NB4 (cell line): ENCODE measurements at regions not wholly inside any gene's neighbourhood (a gene's known extent, or its start where the extent isn't known, plus 50 kb on each side); places are given as distances from the start of the nearest gene placed in this dataset.
A peak's percentile ranks its signal among the peaks of the same experiment; 100 is the strongest.

ENCODE experiments used
- DNase-seq: peaks from one replicate; pipeline ENCODE4 v3.0.0; 2010; ENCODE audit warnings: low read depth
- H3K4me3 ChIP-seq: one replicate; pipeline ENCODE4 v1.5.1; 2011; ENCODE audit warnings: mild to moderate bottlenecking, low read depth, low read length, moderate library complexity
- MYC ChIP-seq: IDR thresholded peaks from 2 replicates; pipeline ENCODE4 v1.6.1; 2011; ENCODE audit warnings: low read depth, low read length
- POLR2A ChIP-seq: IDR thresholded peaks from 2 replicates; pipeline ENCODE4 v1.6.1; 2011; ENCODE audit warnings: mild to moderate bottlenecking; ENCODE audit not compliant: insufficient read length; ENCODE audit errors: extremely low read depth
- TF ChIP-seq, protein P1 (sequence below): IDR thresholded peaks from one replicate; pipeline ENCODE4 v1.5.1; 2012; ENCODE audit warnings: low read depth, low read length
- TF ChIP-seq, protein P2 (sequence below): IDR thresholded peaks from 2 replicates; pipeline ENCODE4 v1.6.1; 2011; ENCODE audit warnings: low read depth, low read length

DNA sequence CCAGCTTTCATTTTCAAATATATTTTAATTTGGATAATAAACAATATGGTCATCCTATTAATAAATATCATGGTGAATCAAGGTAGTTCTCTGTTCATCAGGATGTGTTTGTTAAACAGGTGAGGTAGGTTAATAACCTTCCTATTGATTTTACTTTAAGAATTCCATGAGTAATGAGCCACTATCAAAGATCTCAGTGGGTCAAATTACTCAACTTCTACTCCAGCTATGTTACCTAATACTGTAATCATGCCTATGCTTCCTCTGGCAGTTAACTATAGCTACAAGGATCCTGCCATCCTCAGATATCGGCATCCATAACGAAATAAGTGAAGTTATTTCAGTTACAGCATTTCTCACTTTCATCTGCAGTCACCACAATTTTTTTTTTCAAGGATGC, 289.6 kb upstream of the SLC8A1 start:
- TF ChIP-seq, protein P1, sequence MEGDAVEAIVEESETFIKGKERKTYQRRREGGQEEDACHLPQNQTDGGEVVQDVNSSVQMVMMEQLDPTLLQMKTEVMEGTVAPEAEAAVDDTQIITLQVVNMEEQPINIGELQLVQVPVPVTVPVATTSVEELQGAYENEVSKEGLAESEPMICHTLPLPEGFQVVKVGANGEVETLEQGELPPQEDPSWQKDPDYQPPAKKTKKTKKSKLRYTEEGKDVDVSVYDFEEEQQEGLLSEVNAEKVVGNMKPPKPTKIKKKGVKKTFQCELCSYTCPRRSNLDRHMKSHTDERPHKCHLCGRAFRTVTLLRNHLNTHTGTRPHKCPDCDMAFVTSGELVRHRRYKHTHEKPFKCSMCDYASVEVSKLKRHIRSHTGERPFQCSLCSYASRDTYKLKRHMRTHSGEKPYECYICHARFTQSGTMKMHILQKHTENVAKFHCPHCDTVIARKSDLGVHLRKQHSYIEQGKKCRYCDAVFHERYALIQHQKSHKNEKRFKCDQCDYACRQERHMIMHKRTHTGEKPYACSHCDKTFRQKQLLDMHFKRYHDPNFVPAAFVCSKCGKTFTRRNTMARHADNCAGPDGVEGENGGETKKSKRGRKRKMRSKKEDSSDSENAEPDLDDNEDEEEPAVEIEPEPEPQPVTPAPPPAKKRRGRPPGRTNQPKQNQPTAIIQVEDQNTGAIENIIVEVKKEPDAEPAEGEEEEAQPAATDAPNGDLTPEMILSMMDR, result no peak
- TF ChIP-seq MYC (no peak), POLR2A (no peak)
- TF ChIP-seq, protein P2, sequence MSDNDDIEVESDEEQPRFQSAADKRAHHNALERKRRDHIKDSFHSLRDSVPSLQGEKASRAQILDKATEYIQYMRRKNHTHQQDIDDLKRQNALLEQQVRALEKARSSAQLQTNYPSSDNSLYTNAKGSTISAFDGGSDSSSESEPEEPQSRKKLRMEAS, result no peak
- no peak overlapping the region for H3K4me3 ChIP-seq
- DNase-seq, result no peak

DNA sequence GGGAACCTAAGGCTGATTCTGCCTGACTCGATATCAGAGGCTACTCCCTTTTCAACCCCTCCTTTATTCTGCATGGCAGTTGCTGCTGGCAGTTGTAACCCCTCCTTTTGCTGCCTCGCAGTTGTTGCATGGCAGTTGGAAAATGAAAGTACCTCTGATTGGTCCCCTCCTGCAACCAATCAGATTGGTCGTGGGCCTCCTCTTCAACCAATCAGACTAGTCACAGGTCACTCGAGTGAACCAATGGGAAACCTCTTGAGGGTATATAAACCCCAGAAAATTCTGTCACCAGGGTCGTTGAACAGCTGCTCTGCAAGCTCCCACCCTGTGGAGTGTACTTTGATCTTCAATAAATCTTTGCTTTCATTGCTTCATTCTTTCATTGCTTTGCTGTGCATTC, 294.3 kb upstream of the SLC8A1 start:
- no peak overlapping the region for H3K4me3 ChIP-seq
- TF ChIP-seq MYC (no peak), POLR2A (no peak)
- TF ChIP-seq, protein P2, result no peak
- TF ChIP-seq, protein P1, result no peak

DNA sequence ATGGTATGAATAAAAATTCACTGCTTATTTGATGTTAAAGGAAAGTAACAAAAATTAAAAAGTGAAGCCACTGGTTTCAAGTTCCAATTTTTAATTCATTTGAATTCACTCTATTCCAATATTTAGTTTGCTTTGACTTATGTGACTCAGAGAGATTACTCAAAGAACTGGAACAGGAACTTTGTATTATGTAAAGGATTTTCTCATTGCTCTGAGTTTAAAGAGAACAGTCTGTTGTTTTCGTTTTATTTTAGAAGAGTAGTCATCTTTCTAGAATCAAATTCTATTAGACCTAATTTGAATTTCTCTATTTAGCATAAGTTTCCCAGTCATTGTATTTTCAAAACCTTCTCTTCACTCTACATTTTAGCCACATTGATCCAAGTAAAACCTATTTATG, 300.1 kb upstream of the SLC8A1 start:
- DNase-seq, result no peak
- H3K4me3 ChIP-seq, result no peak overlapping the region
- TF ChIP-seq, protein P1, result no peak
- TF ChIP-seq POLR2A, result no peak
- TF ChIP-seq, protein P2, result no peak
- no peak for TF ChIP-seq MYC

More for the DNA sequence above, 294.3 kb upstream of the SLC8A1 start:
- peak; percentile 17 for DNase-seq

DNA sequence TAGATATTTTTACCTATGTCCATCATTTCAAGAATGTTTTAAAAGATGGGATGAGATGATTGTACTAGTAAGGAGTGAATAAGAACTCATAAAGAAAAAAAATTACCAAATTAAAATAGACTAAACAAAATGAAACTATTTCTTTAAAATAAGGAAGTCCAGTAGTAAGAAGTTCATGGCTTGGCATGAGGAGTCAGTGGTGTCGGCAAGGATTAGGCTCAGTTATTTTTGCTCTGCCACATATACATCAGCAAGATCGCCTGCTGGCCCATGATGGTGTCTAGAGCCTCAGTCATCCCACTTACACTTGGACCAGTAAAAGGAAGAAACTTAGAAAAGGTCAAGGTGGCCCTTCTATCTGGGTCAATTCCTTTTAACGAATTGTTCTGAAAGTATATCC, 300.9 kb upstream of the SLC8A1 start:
- TF ChIP-seq MYC, result no peak
- no peak for DNase-seq
- H3K4me3 ChIP-seq, result no peak overlapping the region

DNA sequence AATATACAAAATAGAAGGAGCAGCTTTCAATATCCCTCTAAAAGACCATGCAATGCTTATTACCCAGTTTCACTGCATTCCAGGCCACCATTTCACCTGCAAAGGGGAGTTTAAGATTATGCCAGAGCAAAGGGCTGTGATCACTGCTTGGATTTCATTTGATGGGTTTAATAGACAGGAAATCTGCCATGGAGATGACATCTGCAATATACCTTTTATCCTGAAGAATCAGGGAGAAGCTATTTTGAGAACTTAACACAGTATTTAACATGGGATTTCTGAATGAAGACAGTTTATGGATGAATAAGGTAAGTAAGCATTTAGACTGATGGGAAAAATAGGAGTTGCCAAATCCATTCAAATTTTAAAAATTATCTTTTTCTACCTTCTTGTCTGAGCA, 303.0 kb upstream of the SLC8A1 start:
- H3K4me3 ChIP-seq, result no peak overlapping the region
- TF ChIP-seq, protein P1, result no peak
- no peak for DNase-seq

DNA sequence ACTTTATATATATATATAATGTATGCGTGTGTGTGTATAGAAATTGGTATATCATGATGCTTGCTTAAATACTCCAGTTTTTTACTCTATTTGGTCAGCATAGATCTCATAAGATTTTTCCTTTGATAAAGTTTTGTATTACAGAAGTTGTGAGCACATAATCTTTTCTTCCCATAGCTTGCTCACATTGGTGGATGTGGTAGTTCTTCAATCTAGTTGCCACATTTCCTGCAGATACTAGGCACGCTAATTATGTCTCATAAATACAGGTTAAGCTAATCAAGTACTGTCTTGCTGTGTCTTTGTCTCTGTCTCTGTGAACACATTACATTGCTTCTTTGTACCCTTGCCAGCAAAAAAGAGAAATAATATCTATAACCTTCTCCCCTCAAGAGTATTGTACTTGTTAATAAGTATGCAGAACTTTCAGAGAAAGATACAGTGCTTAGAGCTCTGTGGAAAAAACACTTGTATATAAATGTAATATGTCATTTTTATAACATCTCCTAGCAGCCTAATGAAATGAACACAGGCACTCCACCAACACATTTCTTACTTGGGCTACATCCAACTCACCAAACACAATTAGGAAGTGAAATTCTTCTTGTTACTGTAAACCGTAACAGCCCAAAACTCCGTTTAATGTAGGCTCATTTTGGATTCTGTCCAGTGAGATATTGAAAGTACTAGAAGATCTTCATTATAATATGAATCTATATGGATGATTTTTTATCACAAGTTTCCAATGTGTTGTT, 306.7 kb upstream of the SLC8A1 start:
- H3K4me3 ChIP-seq, result no peak overlapping the region
- DNase-seq, result no peak

DNA sequence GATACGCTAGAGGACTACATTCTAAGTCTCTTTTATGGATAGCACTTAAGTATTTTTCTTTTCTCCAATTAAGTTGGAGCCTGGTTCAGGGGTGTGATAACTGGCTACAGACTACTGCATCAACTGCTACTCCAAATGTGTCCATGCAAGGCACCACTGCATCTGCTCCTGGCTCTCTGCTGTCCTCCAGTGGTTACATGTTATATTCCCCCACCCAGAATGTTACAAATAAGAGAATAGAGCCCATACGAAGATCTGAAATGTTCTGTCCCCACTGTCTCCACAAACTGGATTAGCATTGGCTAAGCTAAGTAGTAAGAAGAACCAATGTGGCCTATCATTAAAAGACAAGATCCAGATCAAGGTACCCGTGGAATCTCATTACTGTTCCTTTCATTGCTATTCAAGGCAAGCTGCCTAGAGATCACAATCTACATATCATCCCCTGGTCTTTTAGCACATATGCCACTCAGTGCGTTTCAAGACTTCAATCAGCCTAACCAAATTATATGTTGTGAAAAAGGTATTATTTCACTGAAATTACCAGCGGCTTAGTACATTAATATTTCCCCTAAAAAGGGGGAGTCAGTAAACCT, 308.3 kb upstream of the SLC8A1 start:
- TF ChIP-seq, protein P2, result no peak
- TF ChIP-seq, protein P1, result peak; percentile 81
- H3K4me3 ChIP-seq, result no peak overlapping the region
- peak; percentile 60 for DNase-seq

More for the DNA sequence above, 306.7 kb upstream of the SLC8A1 start:
- no peak for TF ChIP-seq MYC
- TF ChIP-seq POLR2A, result no peak
